GM18867 (cell line): ENCODE measurements at regions not wholly inside any gene's neighbourhood (a gene's known extent, or its start where the extent isn't known, plus 50 kb on each side); places are given as distances from the start of the nearest gene placed in this dataset.
A peak's percentile ranks its signal among the peaks of the same experiment; 100 is the strongest.
"Not testable (repeated sequence)": the region's sequence is repeated elsewhere in the genome, so short reads cannot be mapped to it uniquely, and the experiment has no call there.

Source experiments
- ATAC-seq: cut with Tn5 transposase; IDR thresholded peaks from one replicate; pipeline ENCODE4 v1.9.1; 2021; ENCODE audit warnings: mild to moderate bottlenecking, moderate library complexity; ENCODE audit not compliant: unreplicated experiment

- no peak for ATAC-seq
Observed at GRCh38 chr7:10720042-10720441, 253.6 kb upstream of the PHF14 start.

- ATAC-seq: no peak
Observed at GRCh38 chr7:10721289-10721688, 252.4 kb upstream of the PHF14 start.

GRCh38 chr7:10723832-10724231, 249.8 kb upstream of the PHF14 start:
- ATAC-seq: no peak

- peak; percentile 39 for ATAC-seq
Observed at GRCh38 chr7:10724449-10724848, 249.2 kb upstream of the PHF14 start.

DNA sequence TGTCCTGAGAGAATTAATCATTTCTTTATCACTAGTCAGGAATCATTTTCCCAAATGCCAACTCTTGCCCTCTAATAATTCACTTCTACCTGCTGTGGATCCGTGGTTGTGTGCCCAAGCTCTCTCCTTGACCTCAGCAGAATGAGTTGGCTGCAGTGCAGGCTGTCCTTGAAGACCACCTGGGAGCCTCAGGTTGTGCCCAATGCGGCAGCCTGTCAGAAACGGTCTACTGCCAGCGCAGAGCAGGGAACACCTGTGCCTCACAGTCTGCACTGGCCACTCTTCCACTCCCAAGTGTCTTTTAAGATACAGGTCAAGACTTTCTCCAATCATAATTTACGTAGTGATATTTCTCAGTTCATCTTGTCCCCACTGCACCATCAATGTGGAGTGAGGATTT, 246.0 kb upstream of the PHF14 start:
- no peak for ATAC-seq

DNA sequence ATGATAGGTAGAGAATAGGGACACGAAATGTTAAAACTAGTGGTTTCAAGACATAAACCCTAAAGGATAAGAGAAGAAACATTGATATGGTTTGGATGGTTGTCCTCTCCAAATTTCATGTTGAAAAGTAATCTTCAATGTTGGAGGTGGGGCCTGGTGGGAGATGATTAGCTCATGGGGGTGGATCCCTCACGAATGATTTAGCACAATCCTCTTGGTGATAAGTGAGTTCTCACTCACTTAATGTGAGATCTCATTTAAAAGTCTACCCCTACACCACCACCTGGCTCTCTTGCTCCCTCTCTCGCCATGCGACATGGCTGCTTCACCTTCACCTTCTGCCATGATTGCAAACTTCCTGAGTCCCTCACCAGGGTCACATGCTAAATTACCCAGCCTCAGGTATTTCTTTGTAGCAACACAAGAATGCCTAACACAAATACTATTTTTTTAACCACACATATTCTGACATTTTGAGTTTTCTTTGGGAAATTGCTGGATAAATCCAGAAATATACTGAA, 242.4 kb upstream of the PHF14 start:
- ATAC-seq: no peak

- no peak for ATAC-seq
Observed at GRCh38 chr7:10733747-10734146, 239.9 kb upstream of the PHF14 start.

GRCh38 chr7:10734595-10734994, 239.1 kb upstream of the PHF14 start:
- no peak for ATAC-seq

GRCh38 chr7:10739401-10739800, 234.3 kb upstream of the PHF14 start:
- ATAC-seq: no peak

DNA sequence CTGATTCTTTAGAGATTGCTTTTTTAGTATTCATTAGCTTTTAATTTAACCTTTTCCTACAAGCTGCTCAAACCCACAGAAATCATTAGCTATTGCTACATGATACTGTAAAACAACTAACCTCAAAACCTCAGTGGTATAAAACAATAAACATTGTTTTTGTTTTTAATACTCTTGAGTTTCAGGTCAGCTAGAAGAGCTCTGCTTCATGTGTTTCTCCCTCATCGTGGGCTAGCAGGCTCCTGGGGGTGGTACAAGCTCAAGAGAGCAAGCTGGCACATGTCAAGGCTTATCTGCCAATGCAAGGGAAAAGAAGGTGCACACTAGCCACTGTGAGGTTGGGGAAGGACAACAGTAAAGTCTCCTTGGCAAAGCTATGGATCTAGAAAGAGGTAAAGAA, 232.9 kb upstream of the PHF14 start:
- peak; percentile 56 for ATAC-seq

- no peak for ATAC-seq
Observed at GRCh38 chr7:10756981-10757380, 216.7 kb upstream of the PHF14 start.

DNA sequence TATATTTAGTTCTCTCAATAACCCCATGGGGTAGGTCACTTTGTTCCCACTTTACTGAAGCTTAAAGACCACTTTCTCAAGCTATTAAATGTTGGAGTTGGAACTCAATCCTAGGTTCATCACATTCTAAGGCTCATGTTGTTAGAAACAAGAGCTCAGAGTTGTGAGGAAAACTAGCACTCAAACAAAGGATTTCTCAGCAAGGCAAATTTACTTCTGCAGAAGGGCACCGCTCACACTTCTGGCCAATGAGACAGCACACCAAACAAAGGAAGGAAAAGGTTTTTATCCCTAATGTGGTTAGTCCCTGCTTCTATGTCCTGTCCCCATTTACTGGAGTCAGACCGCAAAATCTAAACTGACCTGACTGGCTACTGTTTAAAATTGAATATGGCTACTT, 214.6 kb upstream of the PHF14 start:
- no peak for ATAC-seq

DNA sequence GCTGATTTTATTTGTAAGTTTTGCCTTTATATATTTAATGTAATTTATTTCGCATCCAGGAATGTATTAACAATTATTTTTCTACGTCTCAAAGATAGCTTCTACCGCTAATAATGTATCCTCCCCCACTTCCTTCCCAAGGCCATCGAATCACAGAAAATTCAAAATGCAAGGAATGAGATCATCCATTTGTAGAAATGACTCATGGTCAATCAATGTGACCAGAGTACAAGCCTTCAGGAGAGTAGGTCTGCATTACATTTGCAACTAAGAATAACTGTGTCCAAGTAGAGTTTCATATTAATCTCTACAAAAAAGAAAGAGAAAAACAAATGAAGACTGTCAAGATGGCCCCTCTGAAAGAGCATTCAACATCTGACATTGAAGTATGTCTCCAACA, 205.9 kb upstream of the PHF14 start:
- ATAC-seq: no peak

- no peak for ATAC-seq
Observed at GRCh38 chr7:10770176-10770575, 203.5 kb upstream of the PHF14 start.

DNA sequence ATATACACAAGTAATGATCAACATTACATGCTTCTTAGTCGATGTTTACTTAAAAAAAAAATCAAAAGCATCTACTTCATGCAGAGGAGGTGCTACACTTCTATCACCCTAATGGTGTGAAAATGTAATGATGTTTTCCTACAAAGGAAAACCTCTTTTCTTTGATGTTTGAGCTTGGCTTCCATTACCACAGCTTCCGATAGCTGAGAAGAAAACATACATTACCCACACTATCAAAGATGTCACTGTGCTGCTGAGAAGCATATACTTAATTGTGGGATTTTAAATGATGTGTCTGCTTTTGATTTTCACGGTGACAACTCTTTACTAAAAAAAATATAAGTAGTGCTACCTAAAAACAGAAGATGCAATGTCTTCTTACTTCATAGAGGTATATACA, 200.2 kb upstream of the PHF14 start:
- no peak for ATAC-seq

DNA sequence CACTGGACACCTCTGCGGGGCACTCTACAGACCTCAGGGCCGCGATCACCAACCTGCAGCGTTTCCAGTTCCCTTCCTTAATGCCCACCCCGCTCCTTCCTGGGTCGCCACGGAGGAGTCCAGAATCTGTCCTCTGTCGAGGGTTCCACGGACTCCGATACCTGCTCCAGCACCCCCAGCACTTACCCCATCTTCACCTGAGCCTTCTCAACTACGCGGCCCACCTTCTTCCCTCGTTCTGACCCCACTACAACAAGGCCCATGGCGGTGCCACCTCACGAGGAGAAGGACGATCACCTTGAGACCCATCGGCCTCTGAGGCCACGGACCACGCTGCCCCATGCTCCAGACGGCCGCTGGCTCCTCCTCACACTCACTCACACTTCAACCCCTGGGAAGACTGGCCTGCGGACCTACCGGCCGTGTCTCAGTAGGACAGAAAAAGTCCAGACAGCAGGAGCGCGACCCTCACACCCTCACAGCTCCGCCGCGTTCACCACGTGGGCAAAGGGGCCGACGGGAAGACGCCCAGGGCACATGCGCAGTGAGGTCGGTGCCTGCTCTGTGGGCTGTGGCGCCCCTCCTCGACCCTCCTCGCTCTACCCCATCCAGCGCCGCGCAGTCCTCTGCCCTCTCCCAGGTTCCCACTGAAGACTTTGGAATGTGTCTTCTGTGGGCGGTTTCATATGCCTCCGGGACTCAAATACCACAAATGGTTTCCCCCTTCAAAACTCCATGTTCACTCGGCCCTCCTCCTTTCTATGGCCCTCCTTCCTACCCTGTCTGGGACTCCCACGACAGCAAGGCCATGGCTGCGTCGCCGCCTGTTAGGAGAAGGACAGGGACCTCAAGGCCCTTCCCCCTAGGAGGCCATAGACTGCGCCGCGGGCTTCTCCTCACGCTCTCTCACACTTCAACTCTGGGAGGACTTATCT, 193.9 kb upstream of the PHF14 start:
- no peak for ATAC-seq

DNA sequence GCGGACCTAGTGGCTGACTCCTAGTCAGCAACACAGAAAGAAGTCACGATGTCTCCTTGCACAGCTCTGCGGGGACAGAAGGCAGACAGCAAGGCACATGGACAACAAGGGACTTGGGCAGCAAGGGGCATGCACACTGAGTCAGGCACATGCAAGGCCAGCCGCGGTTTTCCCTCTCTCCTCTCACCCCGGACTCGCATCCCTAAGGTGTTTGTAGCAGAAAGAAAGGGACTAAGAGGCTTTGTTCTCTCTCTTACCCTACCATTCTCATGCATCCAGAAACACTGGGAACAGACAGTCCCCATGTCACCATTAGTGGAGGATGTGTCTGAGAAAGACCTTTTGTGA, 193.3 kb upstream of the PHF14 start:
- no peak for ATAC-seq

DNA sequence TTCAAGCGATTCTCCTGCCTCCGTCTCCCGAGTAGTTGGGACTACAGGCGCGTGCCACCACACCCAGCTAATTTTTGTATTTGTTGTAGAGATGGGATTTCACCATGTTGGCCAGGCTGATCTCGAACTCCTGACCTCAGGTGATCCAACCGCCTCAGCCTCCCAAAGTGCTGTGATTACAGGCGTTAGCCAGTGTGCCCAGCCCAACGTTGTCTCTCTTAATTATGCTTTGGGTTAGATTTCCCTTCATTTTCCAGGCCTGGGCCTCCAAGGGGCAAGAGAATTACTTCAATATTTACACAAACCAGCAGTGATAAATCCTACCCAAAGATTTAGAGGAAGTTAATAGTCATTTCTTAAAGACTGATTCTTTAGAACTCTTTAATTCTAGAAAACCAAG, 186.7 kb upstream of the PHF14 start:
- not testable (repeated sequence) for ATAC-seq

- no peak for ATAC-seq
Observed at GRCh38 chr7:10789170-10789569, 184.5 kb upstream of the PHF14 start.

DNA sequence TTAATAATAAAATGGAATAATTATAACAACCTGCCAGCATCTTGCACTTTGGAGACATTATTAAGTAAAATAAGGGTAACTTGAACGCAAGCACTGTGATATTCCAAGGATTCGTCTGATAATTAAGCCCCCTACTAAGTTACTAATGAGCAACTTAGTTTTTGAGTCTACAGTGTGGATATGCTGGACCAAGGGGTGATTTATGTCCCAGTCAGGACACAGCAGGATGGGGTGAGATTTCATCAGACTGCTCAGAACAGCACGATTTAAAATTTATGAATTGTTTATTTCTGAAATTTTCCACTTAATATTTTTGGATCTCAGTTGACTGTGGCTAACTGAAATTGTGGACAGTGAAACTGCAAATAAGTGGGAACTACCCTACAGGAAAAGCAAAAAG, 182.8 kb upstream of the PHF14 start:
- ATAC-seq: no peak

- no peak for ATAC-seq
Observed at GRCh38 chr7:10793995-10794775, 179.5 kb upstream of the PHF14 start.

DNA sequence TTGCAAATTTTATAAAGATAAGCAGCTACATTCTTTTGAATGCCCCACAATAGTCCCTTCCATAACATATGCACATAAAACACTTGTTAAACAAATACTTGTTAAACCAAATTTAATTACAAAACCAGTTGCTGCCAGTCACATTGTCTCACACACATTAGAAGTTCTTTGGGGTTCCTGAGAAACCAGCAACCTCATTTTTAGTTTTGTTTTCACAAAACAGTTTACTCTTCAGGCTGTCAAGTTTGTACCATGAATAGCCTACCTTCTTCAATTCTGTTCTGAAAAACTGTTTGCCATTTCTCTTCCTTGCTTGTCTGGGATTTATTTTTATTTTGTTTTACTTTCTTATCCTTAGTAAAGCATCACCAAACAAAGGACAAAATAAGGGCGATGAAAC, 176.5 kb upstream of the PHF14 start:
- ATAC-seq: peak; percentile 64
